ENCODE measurements at regions not wholly inside any gene's neighbourhood (a gene's known extent, or its start where the extent isn't known, plus 50 kb on each side); places are given as distances from the start of the nearest gene placed in this dataset.

- TF ChIP-seq CTCF (IDR thresholded peaks at IDR 0.05), result no peak
- TF ChIP-seq EZH2 (IDR thresholded peaks at IDR 0.05), result no peak
- no peak for TF ChIP-seq EZH2phosphoT487 (IDR thresholded peaks at IDR 0.05)
Measured at GRCh38 chr4:81898862-81899504, 427.3 kb upstream of the RASGEF1B start.

Data from neural progenitor cell (in vitro differentiated cells).